Vagina (tissue), 2 donors: ENCODE measurements at regions not wholly inside any gene's neighbourhood (a gene's known extent, or its start where the extent isn't known, plus 50 kb on each side); places are given as distances from the start of the nearest gene placed in this dataset.

Experiments used
- DNase-seq, 2 donors: peaks; one replicate each; pipeline ENCODE4 v3.0.0-alpha.2; 2017; ENCODE audit errors: extremely low spot score in 2 of 2
- H3K27ac ChIP-seq: fragments of 200-600 bp; sonication (generic); one replicate; pipeline ENCODE4 v1.5.1; 2019
- H3K27me3 ChIP-seq: fragments of 200-600 bp; sonication (generic); one replicate; pipeline ENCODE4 v1.5.1; 2019
- H3K36me3 ChIP-seq, 2 donors: fragments of 200-600 bp; sonication (generic); one replicate each; pipeline ENCODE4 v1.5.1; 2017 to 2019
- H3K4me1 ChIP-seq: fragments of 200-600 bp; sonication (generic); one replicate; pipeline ENCODE4 v1.5.1; 2019
- H3K4me3 ChIP-seq, 2 donors: fragments of 200-600 bp; sonication (generic); 1 replicate in 1 of 2; 2 replicates in 1 of 2; pipeline ENCODE4 v1.5.1; 2016 to 2019
- H3K9me3 ChIP-seq: fragments of 200-600 bp; sonication (generic); one replicate; pipeline ENCODE4 v1.5.1; 2019
- POLR2A ChIP-seq, 2 donors: fragments of 450-650 bp; IDR thresholded peaks; one replicate each; pipeline ENCODE4 v1.6.1; 2017; ENCODE audit warnings: antibody characterized with exemption in 2 of 2, mild to moderate bottlenecking in 2 of 2, moderate library complexity in 2 of 2
- POLR2AphosphoS5 ChIP-seq, 2 donors: sonication (generic); formaldehyde crosslinking; IDR thresholded peaks; one replicate each; pipeline ENCODE4 v1.9.0; 2017; ENCODE audit warnings: antibody characterized with exemption in 2 of 2, mild to moderate bottlenecking in 2 of 2, low read depth in 1 of 2; ENCODE audit not compliant: insufficient read depth in 1 of 2
- intact Hi-C: fragments of 100-400 bp; cut with DNase I; formaldehyde crosslinking; loops from one replicate; pipeline ENCODE4 v1.15.1; 2023
- TF ChIP-seq, protein P1 (sequence below), 3 experiments: fragments of 450-650 bp in 2 of 3; fragments of 200-600 bp in 1 of 3; sonication (generic) in 1 of 3; IDR thresholded peaks; one replicate each; pipeline ENCODE4 v1.5.1; 2017 to 2019; ENCODE audit warnings: antibody characterized with exemption in 3 of 3, mild to moderate bottlenecking in 2 of 3, moderate library complexity in 2 of 3

DNA sequence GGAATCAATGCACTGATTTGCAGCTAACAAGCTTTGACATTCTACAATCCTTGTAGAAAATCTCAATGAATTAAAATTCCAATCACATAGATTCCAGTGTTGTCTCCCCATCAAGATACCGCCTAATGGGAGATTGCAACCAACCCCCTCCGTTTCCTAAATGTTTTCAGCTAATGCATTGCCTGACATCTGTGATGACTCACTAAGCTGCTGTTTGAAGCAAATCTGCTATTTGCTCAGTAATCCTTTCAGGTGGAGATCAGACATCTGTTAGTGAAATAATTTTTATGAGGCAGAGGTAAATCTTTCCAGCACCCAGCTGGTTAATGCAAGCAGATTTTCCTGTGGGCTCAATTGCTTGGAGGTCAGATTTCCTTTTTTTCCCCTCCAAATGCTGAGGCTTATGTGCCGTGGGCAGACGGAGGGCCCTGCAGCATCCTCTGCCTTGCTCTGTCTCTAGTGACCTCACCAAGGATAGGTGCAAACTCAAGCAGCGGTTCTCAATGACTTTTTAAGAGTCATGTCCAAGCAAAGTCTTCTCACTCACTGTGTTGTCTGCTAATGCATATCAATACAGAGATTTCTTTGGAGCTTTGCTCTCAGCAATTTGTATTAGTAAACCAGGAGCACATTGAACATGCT is 91.1 kb upstream of the RAB3GAP2 start:
- Histone ChIP-seq H3K36me3 (no peaks in the 10 kb centered on the region), H3K4me3 (no peak overlapping the region), H3K4me1 (peaks cover 3% of the 10 kb centered on the region), H3K27ac (no peak overlapping the region), H3K9me3 (no peaks in the 10 kb centered on the region), H3K27me3 (no peaks in the 10 kb centered on the region)
- DNase-seq: no peak
- no peak for TF ChIP-seq POLR2A (IDR thresholded peaks at IDR 0.05)
- TF ChIP-seq, protein P1, sequence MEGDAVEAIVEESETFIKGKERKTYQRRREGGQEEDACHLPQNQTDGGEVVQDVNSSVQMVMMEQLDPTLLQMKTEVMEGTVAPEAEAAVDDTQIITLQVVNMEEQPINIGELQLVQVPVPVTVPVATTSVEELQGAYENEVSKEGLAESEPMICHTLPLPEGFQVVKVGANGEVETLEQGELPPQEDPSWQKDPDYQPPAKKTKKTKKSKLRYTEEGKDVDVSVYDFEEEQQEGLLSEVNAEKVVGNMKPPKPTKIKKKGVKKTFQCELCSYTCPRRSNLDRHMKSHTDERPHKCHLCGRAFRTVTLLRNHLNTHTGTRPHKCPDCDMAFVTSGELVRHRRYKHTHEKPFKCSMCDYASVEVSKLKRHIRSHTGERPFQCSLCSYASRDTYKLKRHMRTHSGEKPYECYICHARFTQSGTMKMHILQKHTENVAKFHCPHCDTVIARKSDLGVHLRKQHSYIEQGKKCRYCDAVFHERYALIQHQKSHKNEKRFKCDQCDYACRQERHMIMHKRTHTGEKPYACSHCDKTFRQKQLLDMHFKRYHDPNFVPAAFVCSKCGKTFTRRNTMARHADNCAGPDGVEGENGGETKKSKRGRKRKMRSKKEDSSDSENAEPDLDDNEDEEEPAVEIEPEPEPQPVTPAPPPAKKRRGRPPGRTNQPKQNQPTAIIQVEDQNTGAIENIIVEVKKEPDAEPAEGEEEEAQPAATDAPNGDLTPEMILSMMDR (IDR thresholded peaks at IDR 0.05): no peak
- no peak for TF ChIP-seq POLR2AphosphoS5 (IDR thresholded peaks at IDR 0.05; ENCODE audit: insufficient read depth in 1 of 2, low read depth in 1 of 2)
- intact Hi-C loops: no loop called here

DNA sequence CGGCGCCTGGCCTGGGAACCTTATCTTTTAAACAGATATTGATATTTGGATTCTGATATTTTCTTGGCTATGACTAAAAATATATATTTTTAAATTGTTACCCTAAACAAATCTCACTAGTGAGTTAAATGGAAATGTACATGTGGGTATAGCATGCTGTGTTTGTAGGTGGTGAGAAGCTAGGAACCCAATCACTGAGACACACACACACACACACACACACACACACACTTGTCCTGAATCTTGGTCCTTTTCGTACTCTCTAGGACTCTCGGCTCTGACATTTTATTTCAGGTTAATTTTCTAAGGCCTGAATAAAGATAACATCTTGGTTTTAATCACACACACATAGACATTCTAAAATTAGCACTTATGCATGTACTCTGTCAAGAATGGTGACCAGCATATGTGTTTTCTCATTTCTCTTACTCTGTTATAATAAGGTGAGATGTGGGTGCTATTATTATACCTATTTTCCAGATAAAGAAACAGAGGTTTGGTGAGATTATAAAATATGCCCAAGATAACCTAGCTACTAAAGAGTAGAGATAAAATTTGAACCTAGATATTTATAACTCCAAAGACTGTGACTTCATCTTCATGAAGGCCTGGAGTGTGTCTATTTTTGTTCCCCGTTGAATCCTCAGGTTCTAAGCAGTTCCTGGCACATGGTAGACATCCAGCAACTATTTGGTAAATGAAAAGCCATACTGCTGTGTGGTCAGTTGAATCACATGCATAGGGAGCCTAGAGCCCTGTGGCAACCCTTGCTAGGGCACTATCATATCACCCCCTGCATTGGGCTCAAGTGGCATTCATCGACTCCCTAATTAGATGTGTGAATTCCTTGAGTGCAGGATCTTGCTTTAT is 85.0 kb upstream of the RAB3GAP2 start:
- TF ChIP-seq, protein P1 (IDR thresholded peaks at IDR 0.05): no peak
- no peak for TF ChIP-seq POLR2AphosphoS5 (IDR thresholded peaks at IDR 0.05; ENCODE audit: insufficient read depth in 1 of 2, low read depth in 1 of 2)
- no peak for TF ChIP-seq POLR2A (IDR thresholded peaks at IDR 0.05)

DNA sequence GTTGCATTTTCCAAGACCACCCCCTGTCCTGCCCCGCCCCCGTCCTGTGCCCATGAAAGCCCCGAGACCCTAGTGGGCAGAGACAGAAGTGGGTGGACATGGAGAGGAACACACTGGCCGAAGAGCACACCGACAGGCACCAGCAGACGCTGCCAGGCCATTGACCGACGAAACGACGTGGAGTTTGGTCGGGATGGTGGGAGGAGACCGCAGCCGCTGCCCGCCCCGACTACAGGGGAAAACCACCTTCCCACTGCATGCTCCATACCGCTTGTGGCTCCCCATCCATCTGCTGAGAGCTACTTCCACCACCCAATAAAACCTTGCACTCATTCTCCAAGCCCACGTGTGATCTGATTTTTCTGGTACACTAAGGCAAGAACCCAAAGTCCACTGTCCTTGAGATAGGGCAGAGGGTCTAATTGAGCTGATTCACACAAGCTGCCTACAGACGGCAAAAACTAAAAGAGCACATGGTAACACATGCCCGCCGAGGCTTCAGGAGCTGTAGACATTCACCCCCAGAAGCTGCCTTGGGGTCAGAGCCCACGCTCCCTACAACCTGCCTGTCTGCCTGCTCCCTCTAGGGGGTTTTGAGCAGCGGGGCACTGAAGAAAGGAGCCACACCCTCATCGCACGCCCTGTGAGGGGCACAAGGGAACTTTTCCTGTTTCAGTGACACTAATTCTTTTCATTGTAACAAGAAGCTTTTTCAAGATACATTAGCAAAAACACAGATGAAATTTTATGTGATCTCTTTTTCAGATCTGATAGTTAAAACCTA is 81.2 kb upstream of the RAB3GAP2 start:
- intact Hi-C loops: no loop called here
- no peak overlapping the region for H3K27ac ChIP-seq
- H3K36me3 ChIP-seq: no peaks in the 10 kb centered on the region
- H3K9me3 ChIP-seq: no peaks in the 10 kb centered on the region
- no peak overlapping the region for H3K4me3 ChIP-seq
- TF ChIP-seq POLR2A (IDR thresholded peaks at IDR 0.05): no peak
- TF ChIP-seq, protein P1 (IDR thresholded peaks at IDR 0.05): no peak
- H3K4me1 ChIP-seq: no peaks in the 10 kb centered on the region
- H3K27me3 ChIP-seq: no peaks in the 10 kb centered on the region
- no peak for DNase-seq

More for the DNA sequence above, 85.0 kb upstream of the RAB3GAP2 start:
- H3K27ac ChIP-seq: no peak overlapping the region
- no peaks in the 10 kb centered on the region for H3K9me3 ChIP-seq
- H3K27me3 ChIP-seq: no peaks in the 10 kb centered on the region
- no peaks in the 10 kb centered on the region for H3K36me3 ChIP-seq
- DNase-seq: no peak
- intact Hi-C loops: no loop called here
- no peaks in the 10 kb centered on the region for H3K4me1 ChIP-seq
- H3K4me3 ChIP-seq: no peak overlapping the region

DNA sequence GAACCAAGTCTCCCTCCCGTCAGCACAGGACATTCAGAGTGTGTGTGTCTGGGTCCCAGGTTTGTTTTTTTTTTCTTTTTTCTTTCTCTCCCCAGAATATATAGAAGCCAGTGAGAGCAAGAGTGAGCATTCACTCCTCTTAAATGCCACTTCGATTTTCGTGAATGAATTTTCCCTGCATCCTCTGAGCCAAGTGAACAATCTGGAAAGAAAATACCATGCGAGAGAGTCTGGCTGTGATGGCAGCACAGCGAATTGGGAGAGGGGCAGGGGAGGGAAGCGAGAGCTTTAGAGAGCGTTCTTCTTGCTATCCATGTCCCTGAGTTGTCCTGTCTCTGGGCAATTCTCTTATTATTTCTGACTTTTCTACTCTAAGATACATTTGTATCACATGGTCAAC is 76.0 kb upstream of the RAB3GAP2 start:
- TF ChIP-seq POLR2A (IDR thresholded peaks at IDR 0.05): no peak
- TF ChIP-seq, protein P1 (IDR thresholded peaks at IDR 0.05): no peak
- no peak for TF ChIP-seq POLR2AphosphoS5 (IDR thresholded peaks at IDR 0.05; ENCODE audit: insufficient read depth in 1 of 2, low read depth in 1 of 2)
- no peak overlapping the region for H3K27ac ChIP-seq
- H3K9me3 ChIP-seq: no peaks in the 10 kb centered on the region
- intact Hi-C loops: no loop called here
- no peaks in the 10 kb centered on the region for H3K36me3 ChIP-seq
- no peaks in the 10 kb centered on the region for H3K27me3 ChIP-seq
- no peak for DNase-seq
- H3K4me3 ChIP-seq: no peak overlapping the region
- H3K4me1 ChIP-seq: no peaks in the 10 kb centered on the region
